ENCODE measurements at regions not wholly inside any gene's neighbourhood (a gene's known extent, or its start where the extent isn't known, plus 50 kb on each side); places are given as distances from the start of the nearest gene placed in this dataset.

GRCh38 chr14:94673781-94674231 lies 61.6 kb downstream of the SERPINA3 start:
- Histone ChIP-seq H3K4me3 (ENCODE audit: low read length in 2 of 2) (no peak overlapping the region), H3K36me3 (ENCODE audit: control insufficient read depth in 2 of 2, insufficient read depth in 2 of 2, low read length in 2 of 2) (no peaks in the 10 kb centered on the region), H3K27me3 (ENCODE audit: control insufficient read depth in 1 of 2, insufficient read depth in 2 of 2, low read length in 2 of 2) (peaks cover 0 to 7% of the 10 kb centered on the region in 2 donors), H3K9ac (ENCODE audit: low read length in 2 of 2) (no peak overlapping the region), H3K9me3 (ENCODE audit: control insufficient read depth in 2 of 2, low read length in 2 of 2) (no peaks in the 10 kb centered on the region), H3K4me1 (ENCODE audit: control insufficient read depth, insufficient read depth, low read length) (no peaks in the 10 kb centered on the region), H3K27ac (ENCODE audit: low read length) (no peak overlapping the region)
